Posterior cingulate gyrus (tissue), 11 donors: ENCODE measurements at regions not wholly inside any gene's neighbourhood (a gene's known extent, or its start where the extent isn't known, plus 50 kb on each side); places are given as distances from the start of the nearest gene placed in this dataset.
"Not testable (repeated sequence)": the region's sequence is repeated elsewhere in the genome, so short reads cannot be mapped to it uniquely, and the experiment has no call there.

Source experiments
- DNase-seq, 10 donors: peaks; one replicate each; pipeline versions ENCODE4 v3.0.0 to v3.0.0-alpha.2; 2020 to 2021; ENCODE audit warnings: mixed read lengths in 3 of 10
- intact Hi-C: fragments of 100-400 bp; cut with DNase I; formaldehyde crosslinking; loops from one replicate; pipeline ENCODE4 v1.15.1; 2023

DNA sequence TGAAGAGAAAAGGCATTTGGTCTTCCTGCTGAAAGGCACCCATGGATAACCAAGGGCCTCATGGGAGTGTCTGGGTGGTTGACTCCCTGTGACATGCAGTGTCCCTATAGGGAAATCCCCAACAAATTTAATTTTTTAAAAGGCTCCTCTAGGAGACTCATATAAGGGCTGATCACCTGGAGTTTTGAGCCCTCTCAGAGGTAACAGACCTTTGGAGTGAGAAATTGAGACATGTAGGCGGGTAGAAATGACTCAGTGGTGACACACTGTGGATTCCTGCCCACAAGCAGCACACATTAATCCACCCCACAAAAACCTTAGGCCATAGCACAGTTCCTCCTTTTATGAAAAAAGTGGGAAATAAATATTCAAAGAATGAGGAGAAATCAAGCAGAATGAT, 557.0 kb upstream of the CNTNAP5 start:
- intact Hi-C loops = no loop called here
- DNase-seq = no peak

DNA sequence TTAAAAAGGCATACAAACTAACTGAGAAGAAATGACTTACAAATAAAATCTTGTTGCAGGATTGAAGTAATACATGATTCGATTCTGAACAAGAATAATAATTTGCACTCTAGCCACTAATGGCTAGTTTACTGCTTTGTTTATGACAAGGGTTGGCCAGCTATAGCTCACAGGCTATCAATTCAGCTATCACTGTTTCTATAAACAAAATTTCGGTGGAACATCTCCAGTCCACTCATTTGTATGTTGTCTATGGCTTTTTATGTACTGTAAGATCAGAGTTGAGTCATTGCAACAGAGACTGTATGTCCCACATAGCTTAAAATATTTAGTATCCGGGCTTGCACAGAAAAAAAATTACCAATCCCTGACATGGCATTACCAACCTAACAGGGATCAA, 543.7 kb upstream of the CNTNAP5 start:
- intact Hi-C loops = no loop called here
- no peak for DNase-seq

DNA sequence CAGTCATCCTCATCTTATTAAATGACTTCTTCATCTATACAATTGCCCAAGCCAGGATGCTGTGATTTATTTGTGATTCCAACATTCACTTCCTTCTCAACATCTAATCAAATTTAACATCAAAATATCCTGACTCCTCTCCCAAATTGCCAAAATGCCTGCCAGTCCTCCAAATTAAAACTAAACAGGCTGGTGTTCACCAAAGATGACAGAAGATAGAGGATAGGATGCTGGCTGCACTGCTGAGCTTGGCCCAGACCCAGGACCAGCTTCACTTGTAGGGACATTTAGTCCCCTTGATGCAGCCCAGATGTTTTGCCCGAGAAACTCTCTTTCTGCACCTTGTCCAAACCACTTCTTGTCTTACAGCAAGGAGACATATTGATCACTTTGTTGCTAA, 540.0 kb upstream of the CNTNAP5 start:
- intact Hi-C loops = no loop called here
- peak in 1 of 10 donors; percentile 43 for DNase-seq

DNA sequence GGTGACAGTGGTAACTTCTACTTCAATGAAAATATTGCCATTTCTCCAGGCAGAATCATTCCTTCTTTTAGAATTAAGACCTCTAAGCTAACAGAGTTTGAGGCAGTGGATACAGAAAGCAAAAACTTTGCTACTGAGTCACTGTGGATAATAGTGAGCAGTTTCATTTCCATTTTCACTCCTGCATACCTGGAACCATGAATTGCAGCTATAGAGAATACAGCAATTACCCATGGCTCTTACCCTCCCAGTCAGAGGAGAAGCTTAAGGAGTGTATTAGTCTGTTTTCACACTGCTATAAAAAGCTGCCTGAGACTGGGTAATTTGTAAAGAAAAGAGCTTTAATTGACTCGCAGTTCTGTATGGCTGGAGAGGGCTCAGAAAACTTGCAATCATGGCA, 531.4 kb upstream of the CNTNAP5 start:
- intact Hi-C loops = no loop called here
- DNase-seq = no peak

DNA sequence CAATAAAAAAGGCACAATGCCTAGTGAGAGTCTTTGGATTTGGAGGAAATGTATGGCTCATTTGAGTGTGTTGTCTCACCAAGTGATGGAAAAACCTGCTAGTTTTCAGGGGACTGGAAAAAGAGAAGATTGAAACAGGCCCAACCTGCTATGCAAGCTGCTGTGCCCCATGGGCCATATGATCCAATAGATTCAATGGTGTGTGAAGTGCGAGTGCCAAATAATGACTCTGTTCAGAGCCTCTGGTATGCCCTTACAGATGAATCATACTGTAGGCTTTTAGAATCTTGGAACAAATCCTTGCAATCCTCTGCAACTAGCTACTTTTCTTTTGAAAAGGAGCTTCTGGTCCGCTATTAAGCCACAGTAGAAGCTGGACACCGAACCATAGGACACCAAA, 529.8 kb upstream of the CNTNAP5 start:
- DNase-seq = no peak
- intact Hi-C loops = no loop called here

DNA sequence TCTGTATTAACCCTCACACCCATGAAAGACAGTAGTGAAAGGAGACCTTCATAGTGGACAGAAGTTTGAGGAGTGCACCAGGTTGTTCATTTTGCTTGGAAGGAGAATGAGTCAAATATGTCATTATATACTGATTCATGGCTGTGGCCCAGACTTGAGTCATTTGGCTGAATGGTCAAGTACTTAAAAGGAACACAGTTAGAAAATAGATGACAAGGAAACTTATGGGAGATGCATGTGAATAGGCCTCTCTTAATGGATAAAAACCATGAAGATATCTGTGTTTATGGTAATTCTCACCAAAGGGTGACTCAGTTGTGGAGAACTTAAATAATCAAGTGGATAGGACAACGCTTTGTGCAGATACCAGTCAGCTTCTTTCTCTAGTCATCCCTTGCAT, 524.7 kb upstream of the CNTNAP5 start:
- intact Hi-C loops = no loop called here
- DNase-seq = no peak

DNA sequence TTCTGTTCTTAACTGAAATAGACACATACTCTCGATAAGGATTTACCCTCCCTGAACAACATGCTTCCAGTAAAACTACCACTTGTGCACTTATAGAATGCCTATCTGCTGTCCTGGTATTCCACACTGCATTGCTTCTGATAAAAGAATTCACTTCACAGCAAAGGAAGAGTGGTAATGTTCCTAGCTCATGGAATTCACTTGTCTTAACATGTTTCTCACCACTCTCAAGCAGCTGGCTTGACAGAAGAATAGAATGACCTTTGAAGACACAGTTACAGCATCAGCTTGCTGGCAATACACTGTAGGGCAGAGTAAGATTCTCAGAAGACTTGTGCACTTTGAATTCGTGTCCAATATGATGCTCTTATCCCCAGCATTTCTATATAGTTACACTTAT, 524.1 kb upstream of the CNTNAP5 start:
- intact Hi-C loops = no loop called here
- DNase-seq = no peak

DNA sequence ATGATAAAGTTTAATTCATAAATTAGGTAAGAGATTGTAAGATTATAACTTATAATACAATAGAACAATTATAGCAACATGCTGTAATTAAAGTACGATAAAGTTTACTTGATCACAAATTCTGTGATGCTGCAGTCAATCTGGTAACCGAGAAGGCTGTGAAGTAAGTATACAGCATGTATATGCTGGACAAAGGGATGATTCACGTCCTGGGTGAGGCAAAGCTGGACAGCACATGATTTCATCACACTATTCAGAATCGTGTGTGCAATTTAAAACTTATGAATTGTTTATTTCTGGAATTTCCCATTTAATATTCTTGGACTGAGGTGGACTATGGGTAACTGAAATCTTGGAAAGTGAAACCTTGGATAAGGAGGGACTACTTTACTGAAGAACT, 522.2 kb upstream of the CNTNAP5 start:
- no peak for DNase-seq
- intact Hi-C loops = no loop called here

DNA sequence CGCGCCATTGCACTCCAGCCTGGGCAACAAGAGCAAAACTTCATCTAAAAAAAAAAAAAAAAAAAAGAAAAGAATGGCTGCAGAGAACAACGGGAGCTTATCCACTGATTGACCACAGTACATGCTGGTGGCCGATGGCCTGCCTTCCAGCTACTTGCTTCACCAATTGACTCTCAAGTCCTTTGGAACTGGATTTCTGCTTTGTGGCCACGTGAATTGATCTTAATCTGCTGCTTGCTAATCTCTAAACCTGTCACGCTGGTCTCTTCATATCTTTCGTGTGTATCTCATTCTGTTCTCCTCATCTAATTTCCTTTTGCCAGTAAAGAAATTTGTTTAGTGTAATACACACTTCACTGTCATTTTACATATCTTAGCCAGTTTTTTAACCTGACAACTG, 512.5 kb upstream of the CNTNAP5 start:
- DNase-seq = no peak
- intact Hi-C loops = no loop called here

DNA sequence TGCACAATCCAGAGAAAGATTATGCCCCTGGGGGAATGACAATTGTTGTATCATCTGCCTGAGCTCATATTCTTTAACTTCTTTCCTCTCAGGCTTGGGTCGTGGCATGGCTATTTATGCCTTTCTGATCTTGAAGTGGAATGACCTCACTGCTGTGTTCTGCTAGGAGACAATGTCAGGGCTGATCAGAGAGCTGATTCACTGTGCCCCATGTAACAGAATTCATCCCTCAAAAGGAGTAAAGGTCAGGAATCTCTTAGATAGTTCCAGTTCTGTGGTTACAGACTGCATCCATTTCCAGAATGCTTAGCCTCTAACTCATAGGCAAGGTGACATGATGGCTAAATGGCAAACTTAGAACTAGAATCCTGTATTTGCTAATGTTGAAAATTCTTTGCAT, 511.7 kb upstream of the CNTNAP5 start:
- intact Hi-C loops = no loop called here
- no peak for DNase-seq

DNA sequence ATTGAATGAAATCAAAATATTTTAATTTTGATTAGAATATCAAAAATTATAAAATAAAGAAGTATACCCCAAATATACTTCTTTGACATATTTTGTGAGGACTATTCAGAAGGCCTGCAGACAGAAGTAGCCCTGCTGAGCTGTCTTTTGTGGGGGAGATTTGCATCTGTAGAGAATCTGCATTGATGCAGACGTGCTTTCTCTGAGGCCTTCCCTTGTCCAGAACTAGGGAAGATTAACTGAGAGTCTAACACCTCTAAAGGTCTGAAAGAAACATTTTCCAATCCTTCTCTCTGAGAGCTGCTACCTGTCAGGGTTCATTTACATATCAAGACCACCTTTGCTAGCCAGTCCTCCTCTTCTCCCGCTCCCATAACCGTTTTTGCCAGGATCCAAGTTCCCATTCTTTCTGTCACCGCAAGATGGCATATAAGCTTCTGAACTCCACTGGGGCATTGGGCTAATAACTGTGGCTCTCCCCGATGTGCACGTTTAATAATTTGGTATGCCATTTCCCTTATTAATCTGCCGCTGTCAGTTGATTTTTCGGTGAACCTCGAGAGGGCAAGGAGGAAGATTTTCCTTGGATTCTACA, 510.4 kb upstream of the CNTNAP5 start:
- intact Hi-C loops = no loop called here
- no peak for DNase-seq

DNA sequence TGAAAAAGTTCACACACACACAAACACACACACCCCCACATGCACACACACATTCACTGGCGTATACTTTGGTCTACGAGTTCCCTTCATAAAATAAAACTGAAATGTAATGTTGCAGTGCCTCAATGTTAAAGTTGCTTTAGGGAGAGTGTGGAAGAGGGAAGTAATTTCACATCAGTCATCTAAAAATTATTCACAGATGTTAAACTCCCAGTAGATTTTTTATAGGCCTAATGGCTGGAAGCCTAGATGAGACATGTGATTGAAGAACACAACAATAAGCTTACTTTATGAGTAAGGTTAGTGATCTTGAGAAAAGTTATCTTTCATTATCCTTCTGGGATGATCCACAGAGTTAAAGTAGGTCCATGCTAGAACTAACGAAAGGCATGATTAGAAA, 506.7 kb upstream of the CNTNAP5 start:
- no peak for DNase-seq
- intact Hi-C loops = no loop called here

DNA sequence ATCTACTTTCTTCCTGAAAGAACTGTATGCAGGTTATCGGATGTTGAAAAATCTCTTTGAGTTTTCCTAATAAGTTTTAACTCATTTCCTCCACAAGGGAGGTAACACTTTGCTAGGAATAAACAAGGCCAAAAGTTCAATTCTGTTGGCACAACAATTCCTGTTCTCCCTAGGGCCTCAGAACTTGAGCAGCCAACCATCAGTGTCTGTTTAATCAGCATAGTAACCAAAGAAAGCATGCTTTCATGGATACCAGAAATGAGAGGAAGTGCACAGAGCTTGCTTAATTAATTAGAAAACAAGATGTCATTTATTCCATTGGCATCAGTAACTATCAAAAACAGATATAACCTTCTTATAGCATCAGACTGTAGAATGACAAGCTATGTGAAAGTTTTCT, 503.2 kb upstream of the CNTNAP5 start:
- intact Hi-C loops = no loop called here
- DNase-seq = no peak

DNA sequence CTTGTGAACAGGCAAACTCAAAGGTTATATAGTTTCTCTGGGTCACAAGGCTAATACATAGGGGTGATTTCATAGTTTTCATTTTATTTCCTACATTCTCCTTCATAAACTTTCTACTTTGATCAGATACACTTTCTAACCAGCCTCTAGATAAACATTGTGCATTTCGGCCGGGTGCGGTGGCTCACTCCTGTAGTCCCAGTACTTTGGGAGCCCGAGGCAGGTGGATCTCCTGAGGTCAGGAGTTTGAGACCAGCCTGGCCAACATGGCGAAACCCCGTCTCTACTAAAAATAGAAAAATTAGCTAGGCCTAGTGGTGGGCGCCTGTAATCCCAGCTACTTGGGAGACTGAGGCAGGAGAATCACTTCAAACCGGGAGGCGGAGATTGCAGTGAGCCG, 502.6 kb upstream of the CNTNAP5 start:
- intact Hi-C loops = not testable (repeated sequence)
- DNase-seq = peak in 2 of 10 donors; percentile 55 to 64

DNA sequence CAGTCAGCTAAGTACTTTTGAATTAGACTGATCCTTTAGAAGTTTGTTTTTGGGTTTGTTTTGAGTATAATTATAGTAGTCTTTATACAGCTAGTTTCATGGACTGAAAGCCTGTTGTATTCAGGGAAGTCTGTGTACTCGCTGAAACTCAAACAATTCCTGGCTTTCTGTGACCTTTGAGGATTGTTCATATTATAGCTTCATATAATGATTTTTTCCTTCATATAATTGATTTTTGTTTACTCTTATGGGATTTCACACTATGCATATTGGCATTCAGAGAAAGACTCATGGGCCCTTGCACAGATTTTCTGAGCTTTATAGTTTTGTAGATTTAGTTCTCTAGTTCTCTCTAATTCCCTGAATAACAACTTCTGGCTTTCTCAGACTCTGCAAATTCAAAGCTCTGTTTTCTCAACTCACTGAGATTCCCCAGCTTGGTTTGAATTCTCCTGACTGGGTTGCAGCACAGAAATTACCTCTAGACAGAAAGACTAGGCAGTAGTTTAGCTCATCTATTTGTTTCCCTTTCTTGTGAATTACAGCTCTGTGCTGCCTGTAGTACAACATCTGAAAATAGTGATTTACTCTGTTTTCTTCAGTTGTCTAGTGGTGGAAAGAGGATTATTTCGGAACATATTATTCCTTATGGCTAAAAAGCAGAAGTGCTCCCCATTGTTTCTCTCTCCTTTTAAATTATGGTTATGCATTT, 495.9 kb upstream of the CNTNAP5 start:
- DNase-seq = no peak
- intact Hi-C loops = no loop called here

DNA sequence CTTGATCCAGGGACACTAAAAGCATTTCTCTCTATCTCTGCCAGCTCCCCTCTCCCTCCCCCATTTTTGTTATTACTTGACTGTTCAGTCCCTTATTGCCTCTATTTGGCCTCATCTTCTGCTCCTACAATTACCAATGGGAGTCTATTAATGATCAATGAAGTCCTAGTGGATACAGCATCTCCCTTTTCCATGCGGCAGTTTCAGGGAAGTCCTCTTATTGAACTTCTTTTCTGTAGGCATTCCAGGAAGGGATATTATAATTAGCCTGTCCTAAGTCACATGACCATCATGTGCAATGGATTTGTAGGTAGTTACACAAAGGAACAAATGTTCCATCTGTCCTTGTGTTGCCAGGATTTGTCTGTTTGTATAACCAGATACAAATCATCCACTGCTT, 495.1 kb upstream of the CNTNAP5 start:
- intact Hi-C loops = no loop called here
- no peak for DNase-seq

DNA sequence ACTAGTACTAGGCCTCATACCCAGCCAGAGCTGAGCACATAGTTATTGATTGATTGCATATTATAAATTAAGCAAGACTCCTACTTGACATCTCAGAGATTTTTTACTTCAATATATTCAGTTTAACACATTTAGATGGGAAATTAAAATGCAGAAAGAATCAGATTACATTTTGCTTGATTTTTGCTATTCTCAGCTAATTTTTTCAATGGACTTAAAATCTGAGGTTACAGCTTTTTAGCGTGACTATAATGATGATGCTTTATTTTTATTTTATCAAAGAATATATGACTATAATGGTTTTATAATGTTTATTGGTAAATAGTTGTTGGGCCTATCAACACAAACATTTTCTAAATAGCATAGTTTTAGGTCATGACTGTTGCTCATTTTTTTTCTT, 493.0 kb upstream of the CNTNAP5 start:
- intact Hi-C loops = no loop called here
- no peak for DNase-seq

DNA sequence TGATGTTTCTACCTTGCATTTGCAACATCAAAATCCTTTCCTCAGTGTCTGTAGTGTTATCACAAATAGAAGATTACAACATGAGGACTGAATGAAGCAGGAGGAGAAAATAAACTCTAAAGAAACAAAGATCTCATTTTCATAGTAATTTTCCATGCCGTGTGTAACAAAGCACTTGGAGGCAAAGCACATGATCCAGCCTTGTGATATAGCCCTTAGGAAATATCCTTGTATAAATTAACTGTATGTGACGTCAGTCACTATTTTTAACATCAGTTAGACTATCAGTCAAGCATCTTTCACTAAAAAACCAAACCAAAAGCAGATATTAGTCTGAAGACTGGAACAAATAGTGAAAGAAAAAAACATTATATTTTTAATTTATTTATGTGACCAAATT, 492.1 kb upstream of the CNTNAP5 start:
- intact Hi-C loops = no loop called here

DNA sequence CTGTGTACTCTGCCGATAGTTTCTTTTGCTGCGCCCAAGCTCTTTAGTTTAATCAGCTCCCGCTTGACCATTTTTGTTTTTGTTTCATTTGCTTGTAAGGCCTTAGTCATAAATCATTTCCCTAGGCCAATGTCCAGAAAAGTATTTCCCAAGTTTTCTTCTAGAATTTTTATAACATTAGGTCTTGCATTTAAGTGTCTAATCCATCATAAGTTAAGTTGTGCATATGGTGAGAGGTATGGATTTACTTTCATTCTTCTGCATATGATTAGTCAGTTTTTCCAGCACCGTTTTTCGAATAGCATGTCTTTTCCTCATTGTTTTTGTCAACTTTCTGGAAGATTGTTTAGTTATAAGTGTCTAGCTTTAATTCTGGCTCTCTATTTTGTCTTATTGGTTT, 484.8 kb upstream of the CNTNAP5 start:
- DNase-seq = no peak
- intact Hi-C loops = no loop called here

More for the DNA sequence above, 492.1 kb upstream of the CNTNAP5 start:
- DNase-seq = no peak

DNA sequence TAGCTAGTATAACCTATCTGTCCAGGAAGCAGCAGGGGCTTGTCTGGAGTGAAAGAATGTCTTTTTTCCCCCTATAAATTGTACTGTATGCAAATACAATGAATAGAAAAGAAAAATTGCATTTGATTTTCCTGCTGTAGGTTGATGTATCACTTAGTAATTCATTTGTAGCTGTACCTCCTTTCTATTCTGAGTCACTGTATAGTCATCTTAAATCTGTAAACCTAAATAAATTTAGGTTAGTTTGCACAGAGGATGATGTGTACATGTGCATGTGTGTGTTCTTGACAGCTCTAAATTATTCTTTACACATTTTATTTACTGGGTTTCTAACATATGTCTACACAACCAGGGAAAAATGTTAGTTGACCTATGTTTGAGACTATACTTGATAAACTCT, 478.7 kb upstream of the CNTNAP5 start:
- intact Hi-C loops = no loop called here
- DNase-seq = no peak

DNA sequence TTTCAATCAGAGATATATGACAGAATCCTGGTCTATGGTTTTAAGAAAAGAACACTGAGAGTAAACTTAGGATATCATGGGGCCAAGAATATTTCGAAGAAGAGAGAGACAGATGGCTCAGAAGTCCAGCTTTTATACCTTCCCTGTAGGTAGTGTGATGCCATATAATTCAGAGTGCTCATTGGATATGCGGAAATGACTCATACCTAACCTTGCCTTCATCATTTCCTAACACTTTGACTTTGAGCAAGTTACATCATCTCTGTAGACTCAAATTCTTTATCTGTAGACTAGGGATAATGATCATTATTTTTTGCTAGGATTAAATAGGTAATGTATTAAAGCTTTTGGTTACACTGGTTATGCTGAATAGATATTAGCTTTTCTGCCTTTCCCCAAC, 461.6 kb upstream of the CNTNAP5 start:
- DNase-seq = no peak
- intact Hi-C loops = no loop called here

DNA sequence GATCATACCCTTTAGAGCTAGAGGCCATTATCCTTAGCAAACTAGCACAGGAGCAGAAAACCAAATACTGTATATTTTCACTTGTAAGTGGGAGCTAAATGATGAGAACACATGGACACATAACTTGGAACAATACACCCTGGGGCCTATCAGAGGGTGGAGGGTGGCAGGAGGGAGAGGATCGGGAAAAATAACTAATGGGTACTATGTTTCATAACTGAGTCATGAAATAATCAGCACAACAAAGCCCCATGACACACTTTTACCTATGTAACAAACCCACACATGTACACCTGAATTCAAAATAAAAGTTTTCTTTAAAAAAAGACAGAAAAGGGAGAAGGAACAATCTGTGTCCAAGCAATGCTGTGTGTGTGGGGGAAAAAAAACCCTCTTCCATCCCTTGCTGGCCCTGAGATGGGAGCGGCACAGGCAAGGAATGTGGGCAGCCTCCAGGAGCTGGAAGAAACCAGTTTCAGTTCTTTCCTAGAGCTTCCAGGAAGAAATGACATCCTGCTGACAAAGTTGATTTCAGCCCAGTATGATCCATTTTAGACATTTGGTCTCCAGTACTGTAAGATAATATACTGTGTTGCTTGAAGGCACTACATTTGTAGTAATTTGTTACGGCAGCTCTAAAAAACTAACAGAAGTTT, 458.7 kb upstream of the CNTNAP5 start:
- intact Hi-C loops = no loop called here
- DNase-seq = no peak
